ENCODE measurements at regions not wholly inside any gene's neighbourhood (a gene's known extent, or its start where the extent isn't known, plus 50 kb on each side); places are given as distances from the start of the nearest gene placed in this dataset.
"Not testable (repeated sequence)": the region's sequence is repeated elsewhere in the genome, so short reads cannot be mapped to it uniquely, and the experiment has no call there.

DNA sequence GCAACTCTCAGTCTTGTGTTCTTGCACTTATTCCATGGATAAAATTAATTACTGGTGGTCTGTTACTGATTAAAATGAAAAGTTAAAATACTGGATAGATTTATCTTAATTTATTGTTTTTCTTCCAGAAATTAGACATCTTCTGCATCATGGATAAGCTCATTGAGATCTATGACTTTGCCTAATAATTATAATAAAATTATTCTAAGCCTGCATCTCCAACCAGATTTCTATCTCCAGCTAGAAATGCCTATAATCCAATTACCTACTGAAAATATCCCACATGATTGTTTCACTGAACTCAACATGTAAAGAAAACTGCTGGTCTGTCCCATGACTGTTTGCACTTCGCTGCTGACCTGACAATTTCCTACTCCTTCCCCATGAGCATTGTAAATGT, 88.3 kb upstream of the ACBD5 start:
- no peaks in the 10 kb centered on the region for H3K27me3 ChIP-seq
- WGBS, 5 donors, result 80 to 90% (median 82%) methylated on average over 1 of the region's 1 CpG
- H3K36me3 ChIP-seq, result no peaks in the 10 kb centered on the region
- TF ChIP-seq POLR2A (IDR thresholded peaks at IDR 0.05) (no peak), EP300 (IDR thresholded peaks at IDR 0.05) (no peak), POLR2AphosphoS5 (IDR thresholded peaks at IDR 0.05) (no peak)
- TF ChIP-seq, protein P1, sequence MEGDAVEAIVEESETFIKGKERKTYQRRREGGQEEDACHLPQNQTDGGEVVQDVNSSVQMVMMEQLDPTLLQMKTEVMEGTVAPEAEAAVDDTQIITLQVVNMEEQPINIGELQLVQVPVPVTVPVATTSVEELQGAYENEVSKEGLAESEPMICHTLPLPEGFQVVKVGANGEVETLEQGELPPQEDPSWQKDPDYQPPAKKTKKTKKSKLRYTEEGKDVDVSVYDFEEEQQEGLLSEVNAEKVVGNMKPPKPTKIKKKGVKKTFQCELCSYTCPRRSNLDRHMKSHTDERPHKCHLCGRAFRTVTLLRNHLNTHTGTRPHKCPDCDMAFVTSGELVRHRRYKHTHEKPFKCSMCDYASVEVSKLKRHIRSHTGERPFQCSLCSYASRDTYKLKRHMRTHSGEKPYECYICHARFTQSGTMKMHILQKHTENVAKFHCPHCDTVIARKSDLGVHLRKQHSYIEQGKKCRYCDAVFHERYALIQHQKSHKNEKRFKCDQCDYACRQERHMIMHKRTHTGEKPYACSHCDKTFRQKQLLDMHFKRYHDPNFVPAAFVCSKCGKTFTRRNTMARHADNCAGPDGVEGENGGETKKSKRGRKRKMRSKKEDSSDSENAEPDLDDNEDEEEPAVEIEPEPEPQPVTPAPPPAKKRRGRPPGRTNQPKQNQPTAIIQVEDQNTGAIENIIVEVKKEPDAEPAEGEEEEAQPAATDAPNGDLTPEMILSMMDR (IDR thresholded peaks at IDR 0.05), result no peak
- H3K4me3 ChIP-seq, result no peak overlapping the region
- no peak for DNase-seq
- H3K4me1 ChIP-seq, result no peaks in the 10 kb centered on the region
- intact Hi-C loops (cut with DNase I; ENCODE audit: low total_unique reads), result loop anchor here (10.0 kb wide), 1 partner anchor 704 kb away; no protein-coding TSS in a partner anchor
- H3K27ac ChIP-seq, result no peak overlapping the region
- no peaks in the 10 kb centered on the region for H3K9me3 ChIP-seq

DNA sequence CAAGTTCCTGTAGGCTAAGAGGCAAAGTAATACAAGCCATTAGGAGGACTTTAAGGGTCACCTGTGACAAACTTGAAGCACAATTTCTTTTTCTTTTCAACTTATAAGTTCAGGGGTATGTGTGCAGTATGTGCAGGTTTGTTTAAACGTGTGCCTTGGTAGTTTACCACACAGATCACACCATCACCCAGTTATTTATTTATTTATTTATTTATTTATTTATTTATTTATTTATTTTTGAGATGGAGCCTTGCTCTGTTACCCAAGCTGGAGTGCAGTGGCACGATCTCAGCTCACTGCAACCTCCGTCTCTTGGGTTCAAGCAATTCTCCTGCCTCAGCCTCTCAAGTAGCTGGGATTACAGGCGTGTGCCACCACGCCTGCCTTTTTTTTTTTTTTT, 86.2 kb upstream of the ACBD5 start:
- not testable (repeated sequence) for H3K4me3 ChIP-seq, DNase-seq, H3K4me1 ChIP-seq, H3K27me3 ChIP-seq, H3K36me3 ChIP-seq, H3K27ac ChIP-seq, H3K9me3 ChIP-seq
- WGBS, 5 donors, result 83 to 92% (median 88%) methylated on average over 5 of the region's 5 CpGs
- intact Hi-C loops (cut with DNase I; ENCODE audit: low total_unique reads), result loop anchor here (10.0 kb wide), 1 partner anchor 702 kb away; no protein-coding TSS in a partner anchor

DNA sequence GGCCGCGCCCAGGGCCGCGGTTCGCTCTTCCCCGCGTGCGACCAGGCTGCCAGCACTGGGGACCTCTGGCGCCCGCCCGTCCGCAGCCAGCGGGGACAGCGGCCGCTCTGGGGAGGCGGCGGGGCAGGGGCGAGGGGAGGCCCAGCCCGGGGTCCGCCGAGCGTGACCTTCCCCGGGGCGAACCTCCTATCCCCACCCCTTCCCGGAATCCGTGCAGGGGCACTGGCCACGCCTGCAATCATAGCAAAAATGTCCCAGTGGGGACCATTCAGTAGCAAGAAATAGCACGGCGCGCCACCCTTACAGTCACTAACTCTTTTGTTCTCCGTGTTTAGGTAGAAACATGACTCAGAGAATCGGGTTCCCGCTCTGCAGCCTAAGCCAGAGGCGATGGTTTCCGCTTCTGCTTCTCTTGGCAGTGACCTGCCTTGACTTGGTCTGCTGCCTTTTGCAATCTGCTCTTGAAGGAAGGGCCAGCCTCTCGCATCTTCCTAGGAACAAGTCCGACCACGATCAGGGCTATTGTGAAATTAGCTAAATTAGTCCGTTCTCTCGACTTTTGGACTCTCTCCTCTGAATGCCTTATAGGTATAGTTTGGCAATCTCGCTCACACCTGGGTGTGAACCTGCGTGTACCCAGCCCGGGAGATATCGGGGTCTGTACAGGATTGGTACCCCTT, 79.3 kb upstream of the ACBD5 start:
- TF ChIP-seq, protein P1 (IDR thresholded peaks at IDR 0.05), result no peak
- TF ChIP-seq POLR2AphosphoS5 (IDR thresholded peaks at IDR 0.05) (peak in 1 of 3 donors; percentile 37), EP300 (IDR thresholded peaks at IDR 0.05) (no peak), POLR2A (IDR thresholded peaks at IDR 0.05) (no peak)
- H3K9me3 ChIP-seq, result no peaks in the 10 kb centered on the region
- no peaks in the 10 kb centered on the region for H3K36me3 ChIP-seq
- H3K4me1 ChIP-seq, result peaks cover 4 to 14% (median 10%) of the 10 kb centered on the region in 4 donors
- DNase-seq, result peak; percentile 68 to 77
- peak overlapping the region; percentile 33 to 50 (median 38) for H3K4me3 ChIP-seq
- intact Hi-C loops (cut with DNase I; ENCODE audit: low total_unique reads), result loop anchor here (10.0 kb wide), 1 partner anchor 695 kb away; no protein-coding TSS in a partner anchor
- H3K27ac ChIP-seq, result peak overlapping the region in 3 of 5 donors; percentile 57 to 88 (median 81)
- H3K27me3 ChIP-seq, result peaks cover 3 to 14% (median 10%) of the 10 kb centered on the region in 3 donors
- WGBS, 5 donors, result 9 to 27% (median 22%) methylated on average over 36 to 44 of the region's 44 CpGs

DNA sequence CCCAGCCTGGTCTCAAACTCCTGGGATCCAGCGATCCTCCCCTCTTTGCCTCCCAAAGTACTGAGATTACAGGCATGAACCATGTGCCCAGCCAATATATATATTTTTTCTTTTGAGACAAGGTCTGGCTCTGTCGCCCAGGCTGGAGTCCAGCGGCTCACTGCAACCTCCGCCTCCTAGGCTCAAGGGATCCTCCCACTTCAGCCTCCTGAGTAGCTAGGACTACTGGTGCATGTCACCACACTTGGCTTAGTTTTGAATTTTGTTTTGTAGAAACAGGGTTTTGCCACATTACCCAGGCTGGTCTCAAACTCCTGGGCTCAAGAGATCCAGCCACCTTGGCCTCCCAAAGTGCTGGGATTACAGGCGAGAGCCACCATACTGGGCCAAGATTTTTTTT, 78.5 kb upstream of the ACBD5 start:
- intact Hi-C loops (cut with DNase I; ENCODE audit: low total_unique reads); H3K9me3 ChIP-seq; H3K36me3 ChIP-seq; DNase-seq; H3K4me3 ChIP-seq: not testable (repeated sequence)
- H3K27me3 ChIP-seq, result peaks cover 3 to 14% (median 10%) of the 10 kb centered on the region in 3 donors
- peaks cover 4 to 14% (median 10%) of the 10 kb centered on the region in 4 donors for H3K4me1 ChIP-seq
- 90 to 94% (median 91%) methylated on average over 5 of the region's 5 CpGs for WGBS, 5 donors
- H3K27ac ChIP-seq, result peak overlapping the region in 2 of 5 donors; percentile 81 to 88

DNA sequence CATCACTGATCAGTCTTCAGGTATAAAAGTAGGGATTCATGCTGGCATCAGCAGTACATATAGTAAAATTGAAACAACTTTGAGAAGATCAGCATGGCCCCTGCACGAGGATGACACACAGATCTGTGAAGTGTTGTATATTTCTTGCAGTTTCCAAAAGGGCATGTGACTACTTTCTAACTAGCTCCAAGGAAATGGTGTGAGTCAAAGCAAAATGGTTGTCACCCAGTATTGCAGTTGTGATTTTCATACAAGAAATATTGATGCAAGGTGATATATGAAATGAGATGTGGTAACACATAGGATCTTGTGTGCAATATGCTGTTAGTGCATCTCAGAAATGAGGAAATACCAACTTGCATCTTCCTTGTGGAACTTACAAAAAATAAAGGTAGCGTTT, 74.5 kb upstream of the ACBD5 start:
- 69 to 76% (median 70%) methylated on average over 2 of the region's 2 CpGs for WGBS, 5 donors
- H3K36me3 ChIP-seq; intact Hi-C loops (cut with DNase I; ENCODE audit: low total_unique reads); DNase-seq; H3K4me1 ChIP-seq; H3K27ac ChIP-seq; H3K4me3 ChIP-seq; H3K9me3 ChIP-seq: not testable (repeated sequence)
- peaks cover 0 to 12% (median 10%) of the 10 kb centered on the region in 3 donors for H3K27me3 ChIP-seq

DNA sequence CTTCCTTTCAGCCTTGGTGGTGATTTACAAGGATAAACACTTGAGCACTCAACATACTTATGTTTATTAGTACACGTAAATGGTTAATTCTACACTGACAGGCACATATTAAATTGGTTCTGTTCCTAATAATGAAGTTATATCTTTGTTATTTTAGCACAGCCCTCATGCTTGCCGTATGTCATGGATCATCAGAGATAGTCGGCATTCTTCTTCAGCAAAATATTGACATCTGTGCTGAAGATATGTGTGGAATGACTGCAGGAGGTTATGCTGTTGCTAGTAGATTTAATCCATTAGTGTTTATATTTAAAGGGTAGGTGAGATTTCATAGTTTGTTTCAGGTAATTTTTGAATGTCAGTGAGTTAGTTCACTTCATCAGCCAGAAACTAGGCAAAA, 73.0 kb upstream of the ACBD5 start:
- H3K27ac ChIP-seq; H3K27me3 ChIP-seq; intact Hi-C loops (cut with DNase I; ENCODE audit: low total_unique reads); H3K36me3 ChIP-seq; H3K4me1 ChIP-seq; DNase-seq; H3K9me3 ChIP-seq; H3K4me3 ChIP-seq: not testable (repeated sequence)
- WGBS, 5 donors, result 61 to 74% (median 70%) methylated on average over 3 of the region's 3 CpGs
